Spleen (tissue), 11 donors: ENCODE measurements at regions not wholly inside any gene's neighbourhood (a gene's known extent, or its start where the extent isn't known, plus 50 kb on each side); places are given as distances from the start of the nearest gene placed in this dataset.

ENCODE experiments used
- DNase-seq: peaks from one replicate; pipeline ENCODE4 v3.0.0-alpha.2; 2020
- H3K27ac ChIP-seq, 8 donors: fragments of 200-600 bp; sonication (generic) in 7 of 8; 1 replicate in 4 of 8; 2 replicates in 4 of 8; pipeline versions ENCODE4 v1.5.0 to v1.8.0; 2016 to 2021; ENCODE audit warnings: inconsistent platforms in 4 of 8, mild to moderate bottlenecking in 4 of 8, moderate library complexity in 1 of 8
- H3K27me3 ChIP-seq, 7 donors: fragments of 200-600 bp; sonication (generic) in 6 of 7; replicated peaks in 1 of 7; 1 replicate in 4 of 7; 2 replicates in 3 of 7; pipeline versions ENCODE4 v1.5.0 to v1.8.0; 2016 to 2021; ENCODE audit warnings: inconsistent platforms in 3 of 7, mild to moderate bottlenecking in 1 of 7
- H3K36me3 ChIP-seq, 6 donors: fragments of 200-600 bp; sonication (generic) in 5 of 6; 1 replicate in 4 of 6; 2 replicates in 2 of 6; pipeline versions ENCODE4 v1.5.0 to v1.8.0; 2016 to 2021; ENCODE audit warnings: inconsistent platforms in 2 of 6
- H3K4me1 ChIP-seq, 6 donors: fragments of 200-600 bp; sonication (generic) in 5 of 6; 1 replicate in 3 of 6; 2 replicates in 3 of 6; pipeline versions ENCODE4 v1.5.0 to v1.8.0; 2016 to 2021; ENCODE audit warnings: inconsistent platforms in 3 of 6
- H3K4me3 ChIP-seq, 8 donors: fragments of 200-600 bp; sonication (generic) in 7 of 8; 1 replicate in 4 of 8; 2 replicates in 4 of 8; pipeline versions ENCODE4 v1.5.0 to v1.8.0; 2016 to 2021; ENCODE audit warnings: inconsistent platforms in 4 of 8, mild to moderate bottlenecking in 4 of 8, moderate library complexity in 2 of 8
- H3K9me3 ChIP-seq, 8 donors: fragments of 200-600 bp; sonication (generic) in 7 of 8; 1 replicate in 4 of 8; 2 replicates in 4 of 8; pipeline versions ENCODE4 v1.5.0 to v1.8.0; 2016 to 2021; ENCODE audit warnings: inconsistent platforms in 4 of 8
- POLR2A ChIP-seq, 3 donors: fragments of 450-650 bp; IDR thresholded peaks; one replicate each; pipeline ENCODE4 v1.5.1; 2017; ENCODE audit warnings: antibody characterized with exemption in 3 of 3, mild to moderate bottlenecking in 1 of 3
- POLR2AphosphoS5 ChIP-seq, 3 donors: sonication (generic); formaldehyde crosslinking; IDR thresholded peaks; one replicate each; pipeline ENCODE4 v1.5.1; 2017; ENCODE audit warnings: antibody characterized with exemption in 3 of 3
- WGBS, 5 donors: extraction: QIAGEN DNeasy Blood & Tissue Kit in 3 of 5; methylation state at CpG; one replicate each; pipeline versions ENCODE4 v1.1.5 to v1.1.7; 2013 to 2018; 5-methylcytosine and 5-hydroxymethylcytosine counted together
- intact Hi-C: fragments of 100-400 bp; cut with DNase I; formaldehyde crosslinking; loops from one replicate; pipeline ENCODE4 v1.15.0; 2023; ENCODE audit warnings: low total_unique reads
- TF ChIP-seq, protein P1 (sequence below), 11 experiments: fragments of 200-600 bp in 7 of 11; fragments of 450-650 bp in 4 of 11; sonication (generic) in 4 of 11; IDR thresholded peaks in 8 of 11; conservative IDR thresholded peaks in 3 of 11; 1 replicate in 7 of 11; 2 replicates in 4 of 11; pipeline versions ENCODE4 v1.4.0 to v1.8.0; 2016 to 2021; ENCODE audit warnings: antibody characterized with exemption in 11 of 11, inconsistent platforms in 4 of 11, mild to moderate bottlenecking in 1 of 11
- donor health status: healthy with polysubstance abuse.
- donor health status: DM: no; HTN: no; CAD: no; lungs with moderate emphysema.
- donor health status: DM: no; HTN: no; CAD: no.
- donor health status: Bipolar disorder and iron deficiency.
- donor health status: healthy.
- donor health status: DM: no; HTN: no; CAD: no.
- donor health status: DM: yes; HTN: yes; CAD: no.

DNA sequence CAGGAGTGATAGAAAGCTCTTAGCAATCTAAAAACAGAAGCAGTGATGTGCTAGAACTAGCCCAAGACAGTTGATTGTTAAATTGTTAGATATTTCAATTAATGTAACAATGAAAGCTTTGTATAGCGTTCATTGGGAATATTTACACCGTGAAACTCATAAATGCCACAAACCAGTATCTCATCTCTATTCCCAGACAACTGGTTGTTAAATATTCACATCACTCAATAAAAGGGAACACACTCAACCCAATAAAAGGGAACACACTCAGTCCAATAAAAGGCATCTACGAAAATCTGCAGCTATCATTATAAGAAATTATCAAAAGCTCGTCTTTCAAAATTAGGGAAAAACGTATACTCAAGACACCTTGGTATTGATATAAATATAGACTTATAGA, 270.9 kb downstream of the CYLC2 start:
- Histone ChIP-seq H3K27me3 (no peaks in the 10 kb centered on the region), H3K36me3 (no peaks in the 10 kb centered on the region), H3K9me3 (peaks cover 0 to 11% (median 3%) of the 10 kb centered on the region in 8 donors), H3K4me1 (no peaks in the 10 kb centered on the region), H3K4me3 (no peak overlapping the region), H3K27ac (no peak overlapping the region)
- intact Hi-C loops: no loop called here
- no peak for DNase-seq
- TF ChIP-seq, protein P1, sequence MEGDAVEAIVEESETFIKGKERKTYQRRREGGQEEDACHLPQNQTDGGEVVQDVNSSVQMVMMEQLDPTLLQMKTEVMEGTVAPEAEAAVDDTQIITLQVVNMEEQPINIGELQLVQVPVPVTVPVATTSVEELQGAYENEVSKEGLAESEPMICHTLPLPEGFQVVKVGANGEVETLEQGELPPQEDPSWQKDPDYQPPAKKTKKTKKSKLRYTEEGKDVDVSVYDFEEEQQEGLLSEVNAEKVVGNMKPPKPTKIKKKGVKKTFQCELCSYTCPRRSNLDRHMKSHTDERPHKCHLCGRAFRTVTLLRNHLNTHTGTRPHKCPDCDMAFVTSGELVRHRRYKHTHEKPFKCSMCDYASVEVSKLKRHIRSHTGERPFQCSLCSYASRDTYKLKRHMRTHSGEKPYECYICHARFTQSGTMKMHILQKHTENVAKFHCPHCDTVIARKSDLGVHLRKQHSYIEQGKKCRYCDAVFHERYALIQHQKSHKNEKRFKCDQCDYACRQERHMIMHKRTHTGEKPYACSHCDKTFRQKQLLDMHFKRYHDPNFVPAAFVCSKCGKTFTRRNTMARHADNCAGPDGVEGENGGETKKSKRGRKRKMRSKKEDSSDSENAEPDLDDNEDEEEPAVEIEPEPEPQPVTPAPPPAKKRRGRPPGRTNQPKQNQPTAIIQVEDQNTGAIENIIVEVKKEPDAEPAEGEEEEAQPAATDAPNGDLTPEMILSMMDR (IDR thresholded peaks at IDR 0.05 in 8 of 11, conservative IDR thresholded peaks at IDR 0.05 in 3 of 11): no peak
- no peak for TF ChIP-seq POLR2AphosphoS5 (IDR thresholded peaks at IDR 0.05)
- TF ChIP-seq POLR2A (IDR thresholded peaks at IDR 0.05): no peak
- WGBS, 5 donors: 83 to 88% (median 85%) methylated on average over 5 of the region's 5 CpGs

DNA sequence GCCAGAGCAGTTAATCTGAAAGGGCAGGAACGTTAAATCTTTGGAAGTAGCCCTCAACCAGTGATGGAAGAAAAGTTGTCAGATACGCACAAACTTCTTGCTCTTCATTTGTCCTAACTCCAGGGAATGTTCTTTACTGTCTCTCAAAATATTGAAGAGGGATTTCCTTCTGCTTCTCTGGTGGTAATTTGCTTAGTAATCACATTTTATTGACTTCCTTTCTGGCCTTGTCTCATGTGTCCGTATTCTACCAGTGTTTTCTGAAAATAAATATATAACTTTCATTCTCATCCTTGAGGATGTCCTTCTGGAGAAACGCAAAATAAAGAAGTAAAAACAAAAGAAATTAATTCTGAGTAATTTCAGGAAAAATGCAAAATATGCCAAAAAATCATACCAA, 282.1 kb downstream of the CYLC2 start:
- no peak overlapping the region for H3K27ac ChIP-seq
- H3K4me1 ChIP-seq: no peaks in the 10 kb centered on the region
- no peak overlapping the region for H3K4me3 ChIP-seq
- no peaks in the 10 kb centered on the region for H3K36me3 ChIP-seq
- WGBS, 5 donors: 56 to 74% (median 72%) methylated on average over 4 of the region's 4 CpGs
- intact Hi-C loops: no loop called here
- no peak for DNase-seq
- no peaks in the 10 kb centered on the region for H3K27me3 ChIP-seq
- H3K9me3 ChIP-seq: peaks cover 0 to 13% (median 11%) of the 10 kb centered on the region in 8 donors
- TF ChIP-seq POLR2A (IDR thresholded peaks at IDR 0.05) (no peak), POLR2AphosphoS5 (IDR thresholded peaks at IDR 0.05) (no peak)
- TF ChIP-seq, protein P1 (IDR thresholded peaks at IDR 0.05 in 8 of 11, conservative IDR thresholded peaks at IDR 0.05 in 3 of 11): no peak

DNA sequence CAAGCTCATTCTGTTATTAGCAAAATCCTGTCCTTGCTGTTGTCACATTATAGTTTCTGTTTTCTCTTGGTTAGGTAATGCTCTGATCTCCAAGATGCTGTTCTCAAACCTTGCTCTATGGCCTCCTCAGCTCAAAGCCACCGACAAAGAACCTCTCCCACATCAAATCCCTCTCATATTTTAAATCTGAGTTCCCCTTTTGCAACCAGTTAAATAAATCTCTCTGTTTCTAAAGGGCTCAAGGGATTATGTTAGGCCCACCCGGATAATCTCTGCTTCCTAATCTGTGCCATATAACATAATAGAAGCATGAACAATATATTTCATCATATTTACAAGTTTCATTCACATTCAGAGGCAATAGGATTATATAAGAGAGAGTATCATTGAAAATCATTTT, 286.0 kb downstream of the CYLC2 start:
- H3K4me1 ChIP-seq: no peaks in the 10 kb centered on the region
- 65 to 77% (median 68%) methylated on average over 2 of the region's 2 CpGs for WGBS, 5 donors
- intact Hi-C loops: no loop called here
- no peaks in the 10 kb centered on the region for H3K27me3 ChIP-seq
- no peak for TF ChIP-seq POLR2A (IDR thresholded peaks at IDR 0.05)
- TF ChIP-seq, protein P1 (IDR thresholded peaks at IDR 0.05 in 8 of 11, conservative IDR thresholded peaks at IDR 0.05 in 3 of 11): no peak
- no peaks in the 10 kb centered on the region for H3K36me3 ChIP-seq
- H3K27ac ChIP-seq: no peak overlapping the region
- H3K9me3 ChIP-seq: no peaks in the 10 kb centered on the region
- no peak overlapping the region for H3K4me3 ChIP-seq
- no peak for DNase-seq

DNA sequence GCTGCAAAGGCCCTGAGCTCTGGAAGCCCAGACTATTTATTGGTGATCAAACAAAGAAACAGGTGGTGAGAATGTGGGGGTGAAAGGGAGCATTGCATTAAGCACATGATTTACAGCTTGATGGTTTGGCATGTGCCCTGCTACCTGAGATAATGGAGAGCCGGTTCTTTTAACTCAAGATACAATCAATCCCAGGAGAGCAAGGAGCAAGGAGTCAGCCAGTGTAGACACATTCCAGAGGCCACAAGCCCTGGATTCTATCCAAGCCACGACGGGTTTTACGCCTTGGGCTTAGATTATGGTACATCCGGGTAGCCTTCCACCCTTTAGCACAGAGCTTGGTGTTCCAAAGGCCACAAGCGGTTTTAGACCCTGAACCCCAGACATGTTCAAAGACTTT, 292.2 kb downstream of the CYLC2 start:
- Histone ChIP-seq H3K9me3 (peaks cover 0 to 6% (median 0%) of the 10 kb centered on the region in 8 donors), H3K27ac (no peak overlapping the region), H3K4me1 (no peaks in the 10 kb centered on the region), H3K36me3 (no peaks in the 10 kb centered on the region), H3K27me3 (no peaks in the 10 kb centered on the region), H3K4me3 (no peak overlapping the region)
- intact Hi-C loops: no loop called here
- DNase-seq: no peak
- TF ChIP-seq, protein P1 (IDR thresholded peaks at IDR 0.05 in 8 of 11, conservative IDR thresholded peaks at IDR 0.05 in 3 of 11): no peak
- TF ChIP-seq POLR2AphosphoS5 (IDR thresholded peaks at IDR 0.05) (no peak), POLR2A (IDR thresholded peaks at IDR 0.05) (no peak)
- WGBS, 5 donors: 74 to 87% (median 80%) methylated on average over 6 of the region's 6 CpGs
